Transverse colon (tissue), 4 donors: ENCODE measurements at regions not wholly inside any gene's neighbourhood (a gene's known extent, or its start where the extent isn't known, plus 50 kb on each side); places are given as distances from the start of the nearest gene placed in this dataset.
A peak's percentile ranks its signal among the peaks of the same experiment; 100 is the strongest.

Experiments used
- DNase-seq: peaks from one replicate; pipeline ENCODE4 v3.0.0-alpha.2; 2019
- H3K27ac ChIP-seq, 4 donors: fragments of 200-600 bp; sonication (generic); 2 replicates each; pipeline ENCODE4 v1.5.1; 2016 to 2018; ENCODE audit warnings: inconsistent platforms in 4 of 4
- H3K27me3 ChIP-seq: fragments of 200-600 bp; sonication (generic); 2 replicates; pipeline ENCODE4 v1.5.1; 2017; ENCODE audit warnings: inconsistent platforms
- H3K36me3 ChIP-seq, 4 donors: fragments of 200-600 bp; sonication (generic); 2 replicates each; pipeline ENCODE4 v1.5.1; 2017 to 2019; ENCODE audit warnings: inconsistent platforms in 4 of 4
- H3K4me1 ChIP-seq, 4 donors: fragments of 200-600 bp; sonication (generic); 2 replicates each; pipeline ENCODE4 v1.5.1; 2017 to 2020; ENCODE audit warnings: inconsistent platforms in 4 of 4
- H3K4me3 ChIP-seq, 4 donors: fragments of 200-600 bp; sonication (generic); 1 replicate in 1 of 4; 2 replicates in 3 of 4; pipeline versions ENCODE4 v1.5.1 to v1.6.1; 2017 to 2019; ENCODE audit warnings: inconsistent platforms in 4 of 4
- H3K9me3 ChIP-seq, 2 donors: fragments of 200-600 bp; sonication (generic); 2 replicates each; pipeline ENCODE4 v1.5.1; 2017 to 2019; ENCODE audit warnings: inconsistent platforms in 2 of 2
- CTCF ChIP-seq, 5 experiments: fragments of 200-600 bp in 3 of 5; fragments of 450-650 bp in 2 of 5; sonication (generic) in 3 of 5; IDR thresholded peaks; 1 replicate in 2 of 5; 2 replicates in 3 of 5; pipeline ENCODE4 v1.5.1; 2016 to 2017; ENCODE audit warnings: antibody characterized with exemption in 5 of 5, inconsistent platforms in 3 of 5, mild to moderate bottlenecking in 2 of 5, moderate library complexity in 1 of 5
- EP300 ChIP-seq: sonication (generic); formaldehyde crosslinking; IDR thresholded peaks from one replicate; pipeline ENCODE4 v1.6.1; 2017; ENCODE audit warnings: antibody characterized with exemption, low read depth
- POLR2A ChIP-seq: fragments of 450-650 bp; IDR thresholded peaks from one replicate; pipeline ENCODE4 v1.6.1; 2016; ENCODE audit warnings: antibody characterized with exemption, mild to moderate bottlenecking, moderate library complexity
- POLR2AphosphoS5 ChIP-seq, 3 donors: sonication (generic); formaldehyde crosslinking; IDR thresholded peaks; one replicate each; pipeline ENCODE4 v1.6.1; 2016; ENCODE audit warnings: antibody characterized with exemption in 3 of 3
- WGBS, 2 donors: methylation state at CpG; one replicate each; pipeline ENCODE4 v1.1.5; 2018; ENCODE audit warnings: low coverage in 1 of 2; 5-methylcytosine and 5-hydroxymethylcytosine counted together
- in situ Hi-C, 4 donors: fragments of 200-750 bp; cut with MboI; loops; one replicate each; pipeline versions ENCODE4 v1.15.0 to v1.15.1; 2017; ENCODE audit warnings: low sequenced_read_pairs in 3 of 4, low pct_ligation_motif_present in 1 of 4, low pct_unique_long_range_greater_than_20kb in 1 of 4
- intact Hi-C: fragments of 100-400 bp; cut with DNase I; formaldehyde crosslinking; loops from one replicate; pipeline ENCODE4 v1.15.1; 2023; ENCODE audit warnings: low total_unique reads

- H3K9me3 ChIP-seq = no peaks in the 10 kb centered on the region
- in situ Hi-C loops = no loop called here
- H3K27me3 ChIP-seq = no peaks in the 10 kb centered on the region
- WGBS, 2 donors = 71 to 78% methylated on average over 5 to 7 of the region's 7 CpGs
- peaks cover 10 to 27% (median 18%) of the 10 kb centered on the region in 4 donors for H3K4me1 ChIP-seq
- no peak for DNase-seq
- intact Hi-C loops = no loop called here
- H3K4me3 ChIP-seq = no peak overlapping the region
- TF ChIP-seq POLR2A (no peak), POLR2AphosphoS5 (IDR thresholded peaks at IDR 0.05) (no peak), EP300 (no peak), CTCF (IDR thresholded peaks at IDR 0.05) (no peak)
- H3K36me3 ChIP-seq = peaks cover 0 to 42% (median 13%) of the 10 kb centered on the region in 4 donors
- H3K27ac ChIP-seq = no peak overlapping the region
Measured at GRCh38 chr7:149621776-149622175, 124.2 kb upstream of the ZNF746 start.

GRCh38 chr7:149620961-149621360 is 123.4 kb upstream of the ZNF746 start:
- DNase-seq = peak; percentile 14

GRCh38 chr7:149616898-149617297 is 119.3 kb upstream of the ZNF746 start:
- no peaks in the 10 kb centered on the region for H3K4me1 ChIP-seq
- no peak for DNase-seq
- intact Hi-C loops (no loop called here), in situ Hi-C loops (no loop called here)
- WGBS, 2 donors = 60 to 80% methylated on average over 1 to 8 of the region's 8 CpGs
- TF ChIP-seq POLR2AphosphoS5 (IDR thresholded peaks at IDR 0.05) (no peak), CTCF (IDR thresholded peaks at IDR 0.05) (no peak), EP300 (no peak), POLR2A (no peak)
- H3K4me3 ChIP-seq = no peak overlapping the region
- H3K36me3 ChIP-seq = peaks cover 0 to 77% (median 23%) of the 10 kb centered on the region in 4 donors
- no peaks in the 10 kb centered on the region for H3K27me3 ChIP-seq
- no peaks in the 10 kb centered on the region for H3K9me3 ChIP-seq
- no peak overlapping the region for H3K27ac ChIP-seq

More at GRCh38 chr7:149620961-149621360, 123.4 kb upstream of the ZNF746 start:
- 70 to 80% methylated on average over 2 to 14 of the region's 14 CpGs for WGBS, 2 donors
- in situ Hi-C loops = no loop called here
- TF ChIP-seq POLR2AphosphoS5 (IDR thresholded peaks at IDR 0.05) = no peak
- H3K36me3 ChIP-seq = peaks cover 0 to 42% (median 14%) of the 10 kb centered on the region in 4 donors
- no peak overlapping the region for H3K27ac ChIP-seq
- H3K4me1 ChIP-seq = peaks cover 10 to 27% (median 18%) of the 10 kb centered on the region in 4 donors
- no peak overlapping the region for H3K4me3 ChIP-seq
- intact Hi-C loops = no loop called here
- H3K27me3 ChIP-seq = no peaks in the 10 kb centered on the region
- no peaks in the 10 kb centered on the region for H3K9me3 ChIP-seq

- WGBS, 2 donors = 83 to 84% methylated on average over 10 to 13 of the region's 13 CpGs
- Histone ChIP-seq H3K36me3 (peaks cover 0 to 83% (median 27%) of the 10 kb centered on the region in 4 donors), H3K4me1 (no peaks in the 10 kb centered on the region), H3K27ac (no peak overlapping the region), H3K4me3 (no peak overlapping the region), H3K27me3 (no peaks in the 10 kb centered on the region), H3K9me3 (no peaks in the 10 kb centered on the region)
- no peak for DNase-seq
- TF ChIP-seq CTCF (IDR thresholded peaks at IDR 0.05) (no peak), POLR2AphosphoS5 (IDR thresholded peaks at IDR 0.05) (no peak), POLR2A (no peak), EP300 (no peak)
- intact Hi-C loops = no loop called here
- in situ Hi-C loops = no loop called here
Measured at GRCh38 chr7:149615690-149616270, 118.2 kb upstream of the ZNF746 start.
